Naive B cell (primary cell): ENCODE measurements at regions not wholly inside any gene's neighbourhood (a gene's known extent, or its start where the extent isn't known, plus 50 kb on each side); places are given as distances from the start of the nearest gene placed in this dataset.

ENCODE experiments used
- ATAC-seq, 2 donors: fragments of 150-1000 bp; cut with Tn5 transposase; 2 replicates each; pipeline ENCODE4 v1.10.0; 2021; ENCODE audit warnings: low read depth in 2 of 2, mild to moderate bottlenecking in 2 of 2, moderate library complexity in 2 of 2
- DNase-seq: peaks from one replicate; pipeline ENCODE4 v3.0.0; 2022
- H3K27ac Mint-ChIP-seq, 6 donors: one replicate each; pipeline ENCODE4 v1.8.0; 2020 to 2022; ENCODE audit warnings: mild to moderate bottlenecking in 6 of 6, mixed read lengths in 6 of 6, moderate library complexity in 5 of 6, inconsistent platforms in 2 of 6
- H3K27me3 Mint-ChIP-seq, 3 donors: one replicate each; pipeline ENCODE4 v1.8.0; 2021 to 2022; ENCODE audit warnings: mixed read lengths in 3 of 3, mild to moderate bottlenecking in 1 of 3
- H3K36me3 Mint-ChIP-seq, 2 donors: one replicate each; pipeline ENCODE4 v1.8.0; 2020 to 2022; ENCODE audit warnings: mixed read lengths in 2 of 2, inconsistent platforms in 1 of 2, mild to moderate bottlenecking in 1 of 2
- H3K4me1 Mint-ChIP-seq, 3 donors: one replicate each; pipeline ENCODE4 v1.8.0; 2020 to 2022; ENCODE audit warnings: mixed read lengths in 3 of 3, inconsistent platforms in 1 of 3, mild to moderate bottlenecking in 1 of 3, moderate library complexity in 1 of 3
- H3K4me3 Mint-ChIP-seq, 8 donors: one replicate each; pipeline ENCODE4 v1.8.0; 2020 to 2022; ENCODE audit warnings: mild to moderate bottlenecking in 8 of 8, mixed read lengths in 8 of 8, moderate library complexity in 8 of 8, inconsistent platforms in 2 of 8
- H3K9me3 Mint-ChIP-seq, 7 donors: one replicate each; pipeline ENCODE4 v1.8.0; 2020 to 2022; ENCODE audit warnings: mixed read lengths in 7 of 7, mild to moderate bottlenecking in 5 of 7, inconsistent platforms in 2 of 7, moderate library complexity in 1 of 7

GRCh38 chr7:116329686-116330503 lies 119.6 kb downstream of the TES start:
- Mint-ChIP-seq H3K36me3 (no peaks in the 10 kb centered on the region), H3K4me1 (no peaks in the 10 kb centered on the region), H3K9me3 (peaks cover 0 to 2% (median 0%) of the 10 kb centered on the region in 7 donors), H3K27ac (no peak overlapping the region), H3K4me3 (no peak overlapping the region), H3K27me3 (peaks cover 0 to 19% (median 3%) of the 10 kb centered on the region in 3 donors)
- DNase-seq (no peak), ATAC-seq (no peak)

- ATAC-seq = no peak
- Mint-ChIP-seq H3K27ac (no peak overlapping the region), H3K27me3 (peaks cover 0 to 19% (median 3%) of the 10 kb centered on the region in 3 donors), H3K36me3 (no peaks in the 10 kb centered on the region), H3K9me3 (peaks cover 0 to 2% (median 0%) of the 10 kb centered on the region in 7 donors), H3K4me1 (no peaks in the 10 kb centered on the region), H3K4me3 (no peak overlapping the region)
- no peak for DNase-seq
Observed at GRCh38 chr7:116331020-116331419, 120.7 kb downstream of the TES start.

GRCh38 chr7:116332766-116333165 lies 122.4 kb downstream of the TES start:
- Mint-ChIP-seq H3K4me1 (no peaks in the 10 kb centered on the region), H3K9me3 (peaks cover 0 to 2% (median 0%) of the 10 kb centered on the region in 7 donors), H3K36me3 (no peaks in the 10 kb centered on the region), H3K27ac (no peak overlapping the region), H3K27me3 (peaks cover 0 to 19% (median 3%) of the 10 kb centered on the region in 3 donors), H3K4me3 (no peak overlapping the region)
- DNase-seq = no peak
- ATAC-seq = no peak

GRCh38 chr7:116334555-116334954 lies 124.2 kb downstream of the TES start:
- ATAC-seq = no peak
- DNase-seq = no peak
- Mint-ChIP-seq H3K4me3 (no peak overlapping the region), H3K36me3 (no peaks in the 10 kb centered on the region), H3K27me3 (peaks cover 0 to 19% (median 3%) of the 10 kb centered on the region in 3 donors), H3K9me3 (peaks cover 0 to 2% (median 0%) of the 10 kb centered on the region in 7 donors), H3K27ac (no peak overlapping the region), H3K4me1 (no peaks in the 10 kb centered on the region)

- peaks cover 0 to 10% (median 3%) of the 10 kb centered on the region in 3 donors for H3K27me3 Mint-ChIP-seq
- H3K9me3 Mint-ChIP-seq = peaks cover 0 to 2% (median 0%) of the 10 kb centered on the region in 7 donors
- DNase-seq (no peak), ATAC-seq (no peak)
- H3K4me3 Mint-ChIP-seq = no peak overlapping the region
- no peaks in the 10 kb centered on the region for H3K36me3 Mint-ChIP-seq
- H3K4me1 Mint-ChIP-seq = no peaks in the 10 kb centered on the region
- H3K27ac Mint-ChIP-seq = no peak overlapping the region
Observed at GRCh38 chr7:116337018-116337417, 126.7 kb downstream of the TES start.

- Mint-ChIP-seq H3K27me3 (peaks cover 0 to 7% (median 3%) of the 10 kb centered on the region in 3 donors), H3K4me3 (no peak overlapping the region), H3K27ac (no peak overlapping the region), H3K4me1 (no peaks in the 10 kb centered on the region), H3K9me3 (no peaks in the 10 kb centered on the region), H3K36me3 (no peaks in the 10 kb centered on the region)
- ATAC-seq (no peak), DNase-seq (no peak)
Observed at GRCh38 chr7:116337800-116338199, 127.5 kb downstream of the TES start.

GRCh38 chr7:116339564-116339963 lies 129.2 kb downstream of the TES start:
- Mint-ChIP-seq H3K27ac (no peak overlapping the region), H3K4me1 (no peaks in the 10 kb centered on the region), H3K4me3 (no peak overlapping the region), H3K36me3 (no peaks in the 10 kb centered on the region), H3K27me3 (no peaks in the 10 kb centered on the region), H3K9me3 (no peaks in the 10 kb centered on the region)
- DNase-seq = no peak
- no peak for ATAC-seq

GRCh38 chr7:116340201-116340847 lies 130.0 kb downstream of the TES start:
- Mint-ChIP-seq H3K27ac (peak overlapping the region in 1 of 6 donors; percentile 1), H3K4me3 (no peak overlapping the region), H3K9me3 (no peaks in the 10 kb centered on the region), H3K27me3 (no peaks in the 10 kb centered on the region), H3K36me3 (no peaks in the 10 kb centered on the region), H3K4me1 (no peaks in the 10 kb centered on the region)
- DNase-seq (no peak), ATAC-seq (no peak)

- H3K36me3 Mint-ChIP-seq = no peaks in the 10 kb centered on the region
- no peak for ATAC-seq
- H3K27me3 Mint-ChIP-seq = no peaks in the 10 kb centered on the region
- H3K27ac Mint-ChIP-seq = no peak overlapping the region
- H3K9me3 Mint-ChIP-seq = no peaks in the 10 kb centered on the region
- DNase-seq = no peak
- no peaks in the 10 kb centered on the region for H3K4me1 Mint-ChIP-seq
- H3K4me3 Mint-ChIP-seq = no peak overlapping the region
Observed at GRCh38 chr7:116340943-116341907, 130.9 kb downstream of the TES start.

- H3K27ac Mint-ChIP-seq = no peak overlapping the region
- ATAC-seq = no peak
- DNase-seq = no peak
- no peaks in the 10 kb centered on the region for H3K27me3 Mint-ChIP-seq
- H3K4me3 Mint-ChIP-seq = no peak overlapping the region
- no peaks in the 10 kb centered on the region for H3K4me1 Mint-ChIP-seq
- H3K36me3 Mint-ChIP-seq = no peaks in the 10 kb centered on the region
- H3K9me3 Mint-ChIP-seq = no peaks in the 10 kb centered on the region
Observed at GRCh38 chr7:116342125-116342524, 131.8 kb downstream of the TES start.

GRCh38 chr7:116347151-116347832 lies 137.0 kb downstream of the TES start:
- no peak for DNase-seq
- no peaks in the 10 kb centered on the region for H3K4me1 Mint-ChIP-seq
- peaks cover 0 to 10% (median 9%) of the 10 kb centered on the region in 3 donors for H3K27me3 Mint-ChIP-seq
- no peak overlapping the region for H3K27ac Mint-ChIP-seq
- no peaks in the 10 kb centered on the region for H3K36me3 Mint-ChIP-seq
- peaks cover 0 to 4% (median 0%) of the 10 kb centered on the region in 7 donors for H3K9me3 Mint-ChIP-seq
- no peak overlapping the region for H3K4me3 Mint-ChIP-seq
- no peak for ATAC-seq

- H3K36me3 Mint-ChIP-seq = no peaks in the 10 kb centered on the region
- no peak overlapping the region for H3K27ac Mint-ChIP-seq
- H3K4me1 Mint-ChIP-seq = no peaks in the 10 kb centered on the region
- no peak overlapping the region for H3K4me3 Mint-ChIP-seq
- H3K27me3 Mint-ChIP-seq = peaks cover 0 to 10% (median 9%) of the 10 kb centered on the region in 3 donors
- H3K9me3 Mint-ChIP-seq = peaks cover 0 to 4% (median 0%) of the 10 kb centered on the region in 7 donors
- no peak for ATAC-seq
- DNase-seq = no peak
Observed at GRCh38 chr7:116348346-116348745, 138.0 kb downstream of the TES start.

- H3K36me3 Mint-ChIP-seq = no peaks in the 10 kb centered on the region
- no peak overlapping the region for H3K27ac Mint-ChIP-seq
- H3K9me3 Mint-ChIP-seq = peaks cover 0 to 4% (median 0%) of the 10 kb centered on the region in 7 donors
- no peaks in the 10 kb centered on the region for H3K4me1 Mint-ChIP-seq
- ATAC-seq = no peak
- no peak overlapping the region for H3K4me3 Mint-ChIP-seq
- no peak for DNase-seq
- peaks cover 5 to 14% (median 10%) of the 10 kb centered on the region in 3 donors for H3K27me3 Mint-ChIP-seq
Observed at GRCh38 chr7:116351966-116352365, 141.6 kb downstream of the TES start.
